22Rv1 (cell line): ENCODE measurements at regions not wholly inside any gene's neighbourhood (a gene's known extent, or its start where the extent isn't known, plus 50 kb on each side); places are given as distances from the start of the nearest gene placed in this dataset.

ENCODE experiments used
- H3K27ac ChIP-seq: fragments of 450-650 bp; 2 replicates; pipeline ENCODE4 v1.5.1; 2017
- CTCF ChIP-seq: fragments of 450-650 bp; IDR thresholded peaks from 2 replicates; pipeline ENCODE4 v1.5.1; 2017; ENCODE audit warnings: mild to moderate bottlenecking
- ZFX ChIP-seq: fragments of 450-650 bp; IDR thresholded peaks from 2 replicates; pipeline ENCODE4 v1.6.1; 2017; ENCODE audit warnings: antibody characterized with exemption, borderline replicate concordance

DNA sequence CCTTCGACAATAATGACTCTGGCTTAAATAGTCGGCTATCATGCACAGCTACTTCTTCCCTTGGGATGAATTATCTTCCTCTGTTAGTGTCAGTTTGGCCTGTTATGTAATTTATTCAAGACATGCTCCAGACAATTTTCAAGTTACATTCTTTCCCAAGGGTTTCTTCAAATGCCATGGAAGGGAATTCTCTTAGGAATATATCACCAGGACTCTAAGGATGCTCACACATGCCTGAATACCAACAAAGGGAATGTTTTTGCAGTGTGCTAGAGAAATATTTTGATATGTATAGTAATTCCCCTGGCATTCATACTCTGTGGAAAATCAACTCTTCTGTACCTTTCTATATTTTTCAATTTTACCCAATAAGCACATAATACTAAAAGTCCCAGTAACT is 286.0 kb upstream of the KYNU start:
- H3K27ac ChIP-seq, result no peak overlapping the region
- TF ChIP-seq ZFX (no peak), CTCF (no peak)

GRCh38 chr2:142588269-142588668 is 289.2 kb upstream of the KYNU start:
- TF ChIP-seq ZFX (no peak), CTCF (no peak)
- H3K27ac ChIP-seq, result no peak overlapping the region

DNA sequence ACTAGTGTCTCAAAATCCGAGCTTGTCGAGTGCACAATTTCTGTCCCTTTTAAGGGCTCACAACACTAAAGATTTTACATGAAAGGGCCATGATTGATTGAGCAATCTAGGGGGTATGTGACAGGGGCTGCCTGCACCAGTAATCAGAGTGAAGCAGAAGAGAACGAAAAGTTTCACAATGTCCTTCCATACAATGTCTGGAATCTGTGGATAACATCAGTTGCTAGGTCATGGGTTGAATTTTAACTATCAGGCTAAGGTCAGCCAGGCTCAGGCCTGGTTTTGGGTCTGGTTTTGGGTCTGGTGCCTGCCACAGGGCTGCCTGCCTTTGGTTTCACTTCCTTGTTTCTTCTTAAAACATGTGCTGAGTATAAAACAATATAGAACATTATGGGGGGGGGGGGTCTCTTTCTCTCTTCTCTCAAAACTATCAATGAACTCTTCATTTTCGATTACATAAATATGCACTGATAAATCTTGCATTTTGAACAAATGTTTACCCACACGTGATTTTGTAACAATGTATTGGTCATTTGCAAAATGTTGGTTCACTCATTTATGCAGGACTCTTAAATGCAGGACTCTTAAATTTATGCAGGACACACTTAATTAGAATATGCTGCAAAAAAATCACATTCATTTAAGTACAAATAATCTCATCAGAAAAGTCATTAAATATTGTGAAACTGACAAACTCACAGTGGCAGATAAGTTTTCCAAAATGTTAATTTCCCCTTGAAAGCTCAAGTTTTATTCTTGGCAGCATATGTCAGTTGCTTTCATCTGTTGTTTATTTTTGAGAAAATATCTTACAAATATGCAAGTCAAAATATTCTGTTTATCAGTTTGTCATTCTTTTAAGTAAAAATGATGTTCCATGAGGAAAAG is 290.5 kb upstream of the KYNU start:
- TF ChIP-seq CTCF (no peak), ZFX (no peak)
- no peak overlapping the region for H3K27ac ChIP-seq

GRCh38 chr2:142585785-142586184 is 291.7 kb upstream of the KYNU start:
- H3K27ac ChIP-seq, result no peak overlapping the region
- TF ChIP-seq CTCF (no peak), ZFX (no peak)

DNA sequence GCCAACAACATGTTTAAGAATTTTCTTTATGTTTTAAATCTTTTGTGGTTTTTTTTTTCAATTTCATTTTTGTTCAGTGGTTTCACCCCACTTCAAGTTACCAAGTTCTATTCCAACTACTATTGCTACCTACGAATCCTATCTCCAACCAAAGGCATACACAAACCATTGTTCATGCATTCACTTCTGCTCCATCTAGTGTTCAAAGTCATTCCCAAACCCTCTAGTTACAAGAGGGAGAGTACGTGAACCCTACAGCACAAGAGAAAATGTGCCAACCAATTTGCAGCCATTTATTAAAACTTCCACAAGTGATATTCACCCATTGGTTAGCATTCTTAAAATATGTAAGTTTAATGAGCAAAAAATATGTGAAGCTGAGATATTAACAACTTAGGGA is 295.1 kb upstream of the KYNU start:
- TF ChIP-seq CTCF (no peak), ZFX (no peak)
- no peak overlapping the region for H3K27ac ChIP-seq

DNA sequence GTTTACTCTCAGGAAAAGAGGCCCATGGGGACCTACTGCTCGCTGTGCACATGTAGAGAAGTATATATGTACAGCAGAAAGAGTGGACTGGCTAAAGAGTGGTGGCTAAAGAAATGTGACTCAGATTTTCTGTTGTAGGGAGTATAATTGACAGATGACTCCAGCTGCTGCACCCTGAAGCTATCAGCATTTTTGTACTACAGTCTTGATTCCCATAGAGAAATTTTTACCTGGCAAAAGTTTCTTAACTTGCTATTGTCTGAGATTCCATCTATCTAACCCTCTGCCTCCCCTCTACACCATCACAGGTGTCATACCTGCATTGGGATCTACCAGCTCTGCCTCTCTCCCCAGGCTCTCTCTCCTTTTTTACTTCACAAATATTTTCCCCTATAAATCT is 296.0 kb upstream of the KYNU start:
- TF ChIP-seq ZFX (no peak), CTCF (no peak)
- no peak overlapping the region for H3K27ac ChIP-seq

DNA sequence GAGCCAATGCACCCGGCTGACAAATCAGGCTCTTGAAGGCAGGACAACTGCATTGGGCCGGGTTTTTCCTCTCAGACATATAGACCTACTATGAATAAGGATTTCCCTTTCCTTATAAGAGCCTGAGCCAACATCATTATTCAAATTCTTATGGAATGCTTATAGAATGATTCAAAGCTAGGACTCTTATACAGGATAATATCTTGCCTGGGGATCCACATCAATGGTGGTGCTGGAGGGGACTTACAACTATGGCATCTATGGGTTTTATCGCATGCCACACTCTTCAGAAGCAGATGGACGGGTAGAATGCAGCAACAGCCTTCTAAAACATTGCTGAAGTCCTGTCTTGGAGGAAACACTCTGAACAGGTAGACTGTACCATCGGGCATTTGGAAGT is 296.8 kb upstream of the KYNU start:
- H3K27ac ChIP-seq, result no peak overlapping the region

More for the DNA sequence above, 296.8 kb upstream of the KYNU start:
- TF ChIP-seq CTCF (no peak), ZFX (no peak)
